T-helper 17 cell (primary cell): ENCODE measurements at regions not wholly inside any gene's neighbourhood (a gene's known extent, or its start where the extent isn't known, plus 50 kb on each side); places are given as distances from the start of the nearest gene placed in this dataset.

ENCODE experiments used
- ATAC-seq: fragments of 150-1000 bp; cut with Tn5 transposase; 2 replicates; pipeline ENCODE4 v1.10.0; 2021; ENCODE audit warnings: mild to moderate bottlenecking, moderate library complexity
- DNase-seq, 3 donors: peaks; one replicate each; pipeline versions ENCODE4 v3.0.0 to v3.0.0-alpha.2; 2020 to 2021
- H3K9me3 ChIP-seq: one replicate; pipeline ENCODE4 v1.7.0; 2013; ENCODE audit warnings: low read length, mild to moderate bottlenecking; ENCODE audit not compliant: control insufficient read depth, poor library complexity, severe bottlenecking
- H3K27ac Mint-ChIP-seq: one replicate; pipeline ENCODE4 v1.8.0; 2022; ENCODE audit warnings: mild to moderate bottlenecking, moderate library complexity, mixed read lengths
- H3K27me3 Mint-ChIP-seq: one replicate; pipeline ENCODE4 v1.8.0; 2022; ENCODE audit warnings: mixed read lengths
- H3K36me3 Mint-ChIP-seq: one replicate; pipeline ENCODE4 v1.8.0; 2022; ENCODE audit warnings: low read depth, mixed read lengths
- H3K4me1 Mint-ChIP-seq: one replicate; pipeline ENCODE4 v1.8.0; 2022; ENCODE audit warnings: mild to moderate bottlenecking, mixed read lengths
- H3K4me3 Mint-ChIP-seq: one replicate; pipeline ENCODE4 v1.8.0; 2022; ENCODE audit warnings: mild to moderate bottlenecking, moderate library complexity, mixed read lengths

- no peaks in the 10 kb centered on the region for H3K9me3 ChIP-seq
- ATAC-seq (no peak), DNase-seq (no peak)
- H3K27ac Mint-ChIP-seq, result no peak overlapping the region
- no peaks in the 10 kb centered on the region for H3K36me3 Mint-ChIP-seq
- H3K4me3 Mint-ChIP-seq, result no peak overlapping the region
- peaks cover 16% of the 10 kb centered on the region for H3K27me3 Mint-ChIP-seq
- peaks cover 4% of the 10 kb centered on the region for H3K4me1 Mint-ChIP-seq
Measured at GRCh38 chr17:27403480-27404005, 52.7 kb upstream of the KSR1 start.

DNA sequence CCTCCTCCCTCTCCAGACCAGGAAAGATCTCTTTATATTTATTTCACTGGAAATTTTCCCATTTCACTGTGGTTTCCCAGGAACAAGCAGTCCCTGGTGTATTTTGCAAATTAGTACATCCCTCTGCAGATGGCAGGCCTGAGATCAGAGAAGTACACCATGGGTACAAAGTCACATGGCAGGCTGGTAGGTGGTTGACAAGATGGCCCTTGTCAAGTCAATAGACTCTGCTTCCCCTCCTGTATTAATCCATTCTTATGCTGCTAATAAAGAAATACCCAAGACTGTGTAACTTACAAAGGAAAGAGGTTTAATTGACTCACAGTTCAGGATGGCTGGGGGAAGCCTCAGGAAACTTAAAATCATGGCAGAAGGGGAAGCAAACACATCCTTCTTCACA lies 51.6 kb upstream of the KSR1 start:
- H3K27ac Mint-ChIP-seq, result no peak overlapping the region
- H3K4me3 Mint-ChIP-seq, result no peak overlapping the region
- no peaks in the 10 kb centered on the region for H3K36me3 Mint-ChIP-seq
- H3K9me3 ChIP-seq, result no peaks in the 10 kb centered on the region
- ATAC-seq (no peak), DNase-seq (no peak)
- peaks cover 27% of the 10 kb centered on the region for H3K27me3 Mint-ChIP-seq
- peaks cover 6% of the 10 kb centered on the region for H3K4me1 Mint-ChIP-seq
